ENCODE measurements at regions not wholly inside any gene's neighbourhood (a gene's known extent, or its start where the extent isn't known, plus 50 kb on each side); places are given as distances from the start of the nearest gene placed in this dataset.

DNA sequence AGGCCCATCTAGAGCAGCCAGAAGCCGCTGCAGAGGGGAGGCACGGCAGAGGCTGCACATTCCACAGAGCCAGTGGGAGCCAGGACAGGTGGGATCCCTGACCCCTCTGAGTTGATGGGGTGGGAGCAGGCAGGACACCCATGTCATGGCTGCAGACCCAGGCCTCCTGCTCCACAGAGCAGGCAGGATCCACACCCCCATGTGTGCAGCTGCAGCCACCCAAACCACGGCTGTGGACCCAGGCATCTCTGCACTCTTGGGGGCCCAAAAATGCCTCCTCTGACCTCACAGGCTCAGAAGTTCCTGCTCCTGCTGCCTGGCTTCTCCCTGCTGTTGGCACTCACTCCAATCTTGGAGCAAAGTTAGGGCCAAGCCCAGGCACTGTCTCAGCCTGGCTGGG is 112.3 kb upstream of the TMEM18 start:
- TF ChIP-seq CTCF (IDR thresholded peaks at IDR 0.05): no peak
- no peak for TF ChIP-seq POLR2AphosphoS5 (IDR thresholded peaks at IDR 0.05; ENCODE audit: insufficient read depth in 1 of 2, low read depth in 1 of 2)
- TF ChIP-seq POLR2A (IDR thresholded peaks at IDR 0.05): no peak
